Mucosa of stomach (tissue), 1 donor: ENCODE measurements at regions not wholly inside any gene's neighbourhood (a gene's known extent, or its start where the extent isn't known, plus 50 kb on each side); places are given as distances from the start of the nearest gene placed in this dataset.

Source experiments
- H3K27me3 ChIP-seq: one replicate; pipeline ENCODE4 v1.7.0; 2013; ENCODE audit warnings: mild to moderate bottlenecking, low read length; ENCODE audit not compliant: control insufficient read depth, insufficient read depth
- H3K36me3 ChIP-seq: one replicate; pipeline ENCODE4 v1.7.0; 2013; ENCODE audit warnings: low read length; ENCODE audit not compliant: control insufficient read depth, insufficient read depth
- H3K4me1 ChIP-seq: one replicate; pipeline ENCODE4 v1.7.0; 2013; ENCODE audit warnings: mild to moderate bottlenecking, low read length; ENCODE audit not compliant: control insufficient read depth, insufficient read depth
- H3K4me3 ChIP-seq: one replicate; pipeline ENCODE4 v1.7.0; 2013; ENCODE audit warnings: low read length
- H3K9ac ChIP-seq: one replicate; pipeline ENCODE4 v1.7.0; 2013; ENCODE audit warnings: mild to moderate bottlenecking, low read length, moderate library complexity
- H3K9me3 ChIP-seq: one replicate; pipeline ENCODE4 v1.7.0; 2013; ENCODE audit warnings: mild to moderate bottlenecking, low read length, moderate library complexity; ENCODE audit not compliant: control insufficient read depth
- donor health status: Pancreatic carcinoma.

GRCh38 chr3:76826861-76827260, 213.0 kb upstream of the ROBO2 start:
- no peaks in the 10 kb centered on the region for H3K27me3 ChIP-seq
- no peaks in the 10 kb centered on the region for H3K36me3 ChIP-seq
- H3K4me3 ChIP-seq, result no peak overlapping the region
- peaks cover 8% of the 10 kb centered on the region for H3K4me1 ChIP-seq
- H3K9me3 ChIP-seq, result no peaks in the 10 kb centered on the region
- H3K9ac ChIP-seq, result no peak overlapping the region

- Histone ChIP-seq H3K9me3 (no peaks in the 10 kb centered on the region), H3K27me3 (no peaks in the 10 kb centered on the region)
Measured at GRCh38 chr3:76827701-76828226, 212.1 kb upstream of the ROBO2 start.

GRCh38 chr3:76834657-76835056, 205.2 kb upstream of the ROBO2 start:
- H3K4me3 ChIP-seq, result no peak overlapping the region
- no peaks in the 10 kb centered on the region for H3K9me3 ChIP-seq
- no peaks in the 10 kb centered on the region for H3K27me3 ChIP-seq
- H3K9ac ChIP-seq, result no peak overlapping the region
- no peaks in the 10 kb centered on the region for H3K4me1 ChIP-seq
- H3K36me3 ChIP-seq, result no peaks in the 10 kb centered on the region

More at GRCh38 chr3:76827701-76828226, 212.1 kb upstream of the ROBO2 start:
- no peak overlapping the region for H3K4me3 ChIP-seq
- H3K4me1 ChIP-seq, result peaks cover 8% of the 10 kb centered on the region
- H3K9ac ChIP-seq, result no peak overlapping the region
- H3K36me3 ChIP-seq, result no peaks in the 10 kb centered on the region

GRCh38 chr3:76841747-76842146, 198.2 kb upstream of the ROBO2 start:
- Histone ChIP-seq H3K27me3 (no peaks in the 10 kb centered on the region), H3K4me3 (no peak overlapping the region), H3K36me3 (no peaks in the 10 kb centered on the region)

GRCh38 chr3:76842216-76842615, 197.7 kb upstream of the ROBO2 start:
- Histone ChIP-seq H3K9ac (no peak overlapping the region), H3K4me1 (no peaks in the 10 kb centered on the region), H3K27me3 (no peaks in the 10 kb centered on the region), H3K36me3 (no peaks in the 10 kb centered on the region), H3K4me3 (no peak overlapping the region), H3K9me3 (no peaks in the 10 kb centered on the region)

More at GRCh38 chr3:76841747-76842146, 198.2 kb upstream of the ROBO2 start:
- Histone ChIP-seq H3K4me1 (no peaks in the 10 kb centered on the region), H3K9me3 (no peaks in the 10 kb centered on the region), H3K9ac (no peak overlapping the region)

GRCh38 chr3:76855451-76855850, 184.4 kb upstream of the ROBO2 start:
- no peaks in the 10 kb centered on the region for H3K36me3 ChIP-seq
- H3K4me1 ChIP-seq, result no peaks in the 10 kb centered on the region
- H3K27me3 ChIP-seq, result no peaks in the 10 kb centered on the region
- H3K4me3 ChIP-seq, result no peak overlapping the region
- H3K9ac ChIP-seq, result no peak overlapping the region
- H3K9me3 ChIP-seq, result no peaks in the 10 kb centered on the region

GRCh38 chr3:76859596-76859995, 180.3 kb upstream of the ROBO2 start:
- H3K27me3 ChIP-seq, result no peaks in the 10 kb centered on the region
- no peak overlapping the region for H3K4me3 ChIP-seq
- no peak overlapping the region for H3K9ac ChIP-seq
- no peaks in the 10 kb centered on the region for H3K36me3 ChIP-seq
- H3K9me3 ChIP-seq, result no peaks in the 10 kb centered on the region
- no peaks in the 10 kb centered on the region for H3K4me1 ChIP-seq

GRCh38 chr3:76864355-76864754, 175.5 kb upstream of the ROBO2 start:
- H3K4me1 ChIP-seq, result peaks cover 7% of the 10 kb centered on the region
- H3K9ac ChIP-seq, result no peak overlapping the region

GRCh38 chr3:76866729-76867408, 173.0 kb upstream of the ROBO2 start:
- peaks cover 7% of the 10 kb centered on the region for H3K4me1 ChIP-seq
- no peaks in the 10 kb centered on the region for H3K36me3 ChIP-seq
- H3K4me3 ChIP-seq, result no peak overlapping the region
- H3K9ac ChIP-seq, result no peak overlapping the region
- no peaks in the 10 kb centered on the region for H3K27me3 ChIP-seq
- no peaks in the 10 kb centered on the region for H3K9me3 ChIP-seq

More at GRCh38 chr3:76864355-76864754, 175.5 kb upstream of the ROBO2 start:
- Histone ChIP-seq H3K36me3 (no peaks in the 10 kb centered on the region), H3K4me3 (no peak overlapping the region), H3K9me3 (no peaks in the 10 kb centered on the region), H3K27me3 (no peaks in the 10 kb centered on the region)

GRCh38 chr3:76869726-76870384, 170.0 kb upstream of the ROBO2 start:
- H3K4me1 ChIP-seq, result peaks cover 18% of the 10 kb centered on the region
- H3K4me3 ChIP-seq, result no peak overlapping the region
- no peaks in the 10 kb centered on the region for H3K27me3 ChIP-seq
- H3K9ac ChIP-seq, result no peak overlapping the region
- no peaks in the 10 kb centered on the region for H3K9me3 ChIP-seq
- no peaks in the 10 kb centered on the region for H3K36me3 ChIP-seq

- no peaks in the 10 kb centered on the region for H3K36me3 ChIP-seq
- H3K4me3 ChIP-seq, result no peak overlapping the region
- H3K9me3 ChIP-seq, result no peaks in the 10 kb centered on the region
- H3K27me3 ChIP-seq, result no peaks in the 10 kb centered on the region
- peaks cover 18% of the 10 kb centered on the region for H3K4me1 ChIP-seq
- H3K9ac ChIP-seq, result no peak overlapping the region
Measured at GRCh38 chr3:76871655-76872054, 168.2 kb upstream of the ROBO2 start.

- no peaks in the 10 kb centered on the region for H3K36me3 ChIP-seq
- H3K27me3 ChIP-seq, result no peaks in the 10 kb centered on the region
- H3K9me3 ChIP-seq, result no peaks in the 10 kb centered on the region
- H3K9ac ChIP-seq, result no peak overlapping the region
- H3K4me1 ChIP-seq, result peaks cover 10% of the 10 kb centered on the region
- no peak overlapping the region for H3K4me3 ChIP-seq
Measured at GRCh38 chr3:76872999-76873398, 166.9 kb upstream of the ROBO2 start.
